Osteocyte (in vitro differentiated cells): ENCODE measurements at regions not wholly inside any gene's neighbourhood (a gene's known extent, or its start where the extent isn't known, plus 50 kb on each side); places are given as distances from the start of the nearest gene placed in this dataset.

Source experiments
- DNase-seq: peaks from one replicate; pipeline ENCODE4 v3.0.0; 2021; ENCODE audit warnings: mixed read lengths; ENCODE audit not compliant: unreplicated experiment; ENCODE audit errors: extremely low spot score
- H3K27ac Mint-ChIP-seq: one replicate; pipeline ENCODE4 v1.8.0; 2021; ENCODE audit warnings: mild to moderate bottlenecking, mixed read lengths; ENCODE audit not compliant: unreplicated experiment
- H3K27me3 Mint-ChIP-seq: one replicate; pipeline ENCODE4 v1.8.0; 2021; ENCODE audit warnings: mixed read lengths; ENCODE audit not compliant: unreplicated experiment
- H3K36me3 Mint-ChIP-seq: one replicate; pipeline ENCODE4 v1.8.0; 2021; ENCODE audit warnings: mixed read lengths; ENCODE audit not compliant: unreplicated experiment
- H3K4me1 Mint-ChIP-seq: one replicate; pipeline ENCODE4 v1.8.0; 2021; ENCODE audit warnings: mixed read lengths; ENCODE audit not compliant: unreplicated experiment
- H3K4me3 Mint-ChIP-seq: one replicate; pipeline ENCODE4 v1.8.0; 2021; ENCODE audit warnings: mild to moderate bottlenecking, moderate library complexity, mixed read lengths; ENCODE audit not compliant: unreplicated experiment
- H3K9me3 Mint-ChIP-seq: one replicate; pipeline ENCODE4 v1.8.0; 2021; ENCODE audit warnings: mixed read lengths; ENCODE audit not compliant: unreplicated experiment
- TF ChIP-seq, protein P1 (sequence below): fragments of 200-600 bp; sonication (generic); IDR thresholded peaks from 2 replicates; pipeline ENCODE4 v1.5.0; 2021; ENCODE audit warnings: antibody characterized with exemption, mild to moderate bottlenecking, moderate library complexity

DNA sequence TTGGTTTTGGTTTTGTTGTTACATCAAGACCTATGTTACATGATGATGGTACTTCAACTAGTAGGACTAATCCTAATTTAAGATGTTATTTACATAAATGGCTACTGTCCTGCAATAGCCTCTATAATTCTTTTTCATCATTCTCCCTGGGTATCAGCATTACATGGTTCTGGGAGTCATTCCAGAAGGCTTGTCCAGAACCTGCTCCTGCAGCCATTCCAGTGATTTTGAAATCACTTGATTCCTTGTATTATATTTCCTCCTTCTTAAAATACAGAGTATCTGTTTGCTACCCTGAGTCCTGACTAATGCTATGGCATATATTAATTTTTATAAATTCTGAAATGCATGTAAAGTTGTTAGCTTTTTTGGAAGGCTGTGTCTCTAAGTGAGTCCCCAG is 400.5 kb upstream of the MEIS1 start:
- no peak overlapping the region for H3K4me3 Mint-ChIP-seq

DNA sequence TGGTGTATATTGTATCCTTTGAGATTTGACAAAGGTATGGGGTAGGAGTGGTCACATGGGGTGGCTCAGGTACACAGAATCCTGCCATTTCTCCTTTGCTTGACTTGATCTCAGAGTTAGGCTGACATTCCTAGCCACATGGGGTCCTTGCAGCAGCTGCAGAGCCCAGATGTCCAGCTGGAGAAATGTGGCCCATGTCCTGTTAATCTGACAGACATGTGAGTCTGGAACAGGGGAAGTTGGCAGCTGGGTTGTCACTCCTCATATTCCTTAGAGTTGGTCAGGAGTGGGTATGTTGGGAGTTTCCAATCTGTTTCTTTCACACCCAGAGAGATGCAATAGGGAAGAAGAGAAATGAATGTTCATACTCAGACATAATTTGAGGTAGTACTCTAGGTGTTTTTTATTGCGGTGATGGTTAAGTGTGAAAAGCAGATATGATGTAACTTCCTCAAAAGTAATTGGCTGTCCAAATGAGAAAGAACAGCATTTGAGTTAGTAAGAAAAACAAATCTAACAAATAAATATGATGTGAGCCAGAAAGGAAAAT is 402.6 kb upstream of the MEIS1 start:
- Mint-ChIP-seq H3K36me3 (no peaks in the 10 kb centered on the region), H3K4me1 (no peaks in the 10 kb centered on the region), H3K4me3 (no peak overlapping the region), H3K9me3 (no peaks in the 10 kb centered on the region), H3K27ac (no peak overlapping the region), H3K27me3 (no peaks in the 10 kb centered on the region)
- TF ChIP-seq, protein P1, sequence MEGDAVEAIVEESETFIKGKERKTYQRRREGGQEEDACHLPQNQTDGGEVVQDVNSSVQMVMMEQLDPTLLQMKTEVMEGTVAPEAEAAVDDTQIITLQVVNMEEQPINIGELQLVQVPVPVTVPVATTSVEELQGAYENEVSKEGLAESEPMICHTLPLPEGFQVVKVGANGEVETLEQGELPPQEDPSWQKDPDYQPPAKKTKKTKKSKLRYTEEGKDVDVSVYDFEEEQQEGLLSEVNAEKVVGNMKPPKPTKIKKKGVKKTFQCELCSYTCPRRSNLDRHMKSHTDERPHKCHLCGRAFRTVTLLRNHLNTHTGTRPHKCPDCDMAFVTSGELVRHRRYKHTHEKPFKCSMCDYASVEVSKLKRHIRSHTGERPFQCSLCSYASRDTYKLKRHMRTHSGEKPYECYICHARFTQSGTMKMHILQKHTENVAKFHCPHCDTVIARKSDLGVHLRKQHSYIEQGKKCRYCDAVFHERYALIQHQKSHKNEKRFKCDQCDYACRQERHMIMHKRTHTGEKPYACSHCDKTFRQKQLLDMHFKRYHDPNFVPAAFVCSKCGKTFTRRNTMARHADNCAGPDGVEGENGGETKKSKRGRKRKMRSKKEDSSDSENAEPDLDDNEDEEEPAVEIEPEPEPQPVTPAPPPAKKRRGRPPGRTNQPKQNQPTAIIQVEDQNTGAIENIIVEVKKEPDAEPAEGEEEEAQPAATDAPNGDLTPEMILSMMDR: no peak
- DNase-seq: no peak

More for the DNA sequence above, 400.5 kb upstream of the MEIS1 start:
- Mint-ChIP-seq H3K27me3 (no peaks in the 10 kb centered on the region), H3K9me3 (no peaks in the 10 kb centered on the region), H3K36me3 (no peaks in the 10 kb centered on the region), H3K4me1 (no peaks in the 10 kb centered on the region), H3K27ac (no peak overlapping the region)
- TF ChIP-seq, protein P1: no peak
- no peak for DNase-seq

DNA sequence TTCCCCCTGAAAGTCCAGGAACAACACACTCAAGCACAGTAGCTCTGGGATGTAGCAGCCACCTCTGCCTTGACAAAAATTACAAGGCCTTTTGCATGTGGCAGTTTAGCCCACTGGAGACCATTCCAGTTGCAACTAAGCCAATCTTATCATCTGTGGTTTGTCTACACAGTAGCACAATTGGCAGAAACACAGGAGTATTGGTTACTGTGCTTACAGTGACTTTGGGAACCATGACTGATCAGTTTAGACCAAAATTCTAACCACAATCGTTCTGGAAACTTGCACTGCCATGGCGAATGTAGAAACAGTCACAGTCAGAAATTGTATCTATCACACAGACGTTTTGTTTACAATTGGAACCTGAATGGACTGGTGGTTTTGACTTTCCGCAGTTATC is 403.7 kb upstream of the MEIS1 start:
- Mint-ChIP-seq H3K4me3 (no peak overlapping the region), H3K9me3 (no peaks in the 10 kb centered on the region), H3K27ac (no peak overlapping the region), H3K27me3 (no peaks in the 10 kb centered on the region), H3K4me1 (no peaks in the 10 kb centered on the region), H3K36me3 (no peaks in the 10 kb centered on the region)
- TF ChIP-seq, protein P1: no peak
- no peak for DNase-seq

DNA sequence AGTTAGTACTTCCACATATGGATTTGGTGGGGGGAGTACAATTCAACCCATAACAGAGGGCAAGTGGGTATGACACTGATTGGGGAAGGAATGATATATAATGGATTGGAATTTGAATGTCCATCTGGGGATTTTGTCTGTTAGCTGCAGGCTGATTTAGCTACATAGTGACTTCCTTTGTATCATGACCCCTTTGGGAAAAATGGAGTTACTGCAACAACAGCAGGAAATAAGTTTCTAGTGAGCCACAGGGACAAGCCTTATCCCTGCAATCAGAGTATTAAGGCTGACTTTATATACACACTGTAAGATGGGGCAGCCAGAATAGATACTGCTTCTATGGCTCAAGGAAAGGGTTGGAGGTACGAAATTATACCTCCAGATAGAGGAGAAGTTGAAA is 404.4 kb upstream of the MEIS1 start:
- Mint-ChIP-seq H3K4me3 (no peak overlapping the region), H3K4me1 (no peaks in the 10 kb centered on the region), H3K27me3 (no peaks in the 10 kb centered on the region), H3K9me3 (no peaks in the 10 kb centered on the region), H3K27ac (no peak overlapping the region), H3K36me3 (no peaks in the 10 kb centered on the region)
- DNase-seq: no peak
- TF ChIP-seq, protein P1: no peak

DNA sequence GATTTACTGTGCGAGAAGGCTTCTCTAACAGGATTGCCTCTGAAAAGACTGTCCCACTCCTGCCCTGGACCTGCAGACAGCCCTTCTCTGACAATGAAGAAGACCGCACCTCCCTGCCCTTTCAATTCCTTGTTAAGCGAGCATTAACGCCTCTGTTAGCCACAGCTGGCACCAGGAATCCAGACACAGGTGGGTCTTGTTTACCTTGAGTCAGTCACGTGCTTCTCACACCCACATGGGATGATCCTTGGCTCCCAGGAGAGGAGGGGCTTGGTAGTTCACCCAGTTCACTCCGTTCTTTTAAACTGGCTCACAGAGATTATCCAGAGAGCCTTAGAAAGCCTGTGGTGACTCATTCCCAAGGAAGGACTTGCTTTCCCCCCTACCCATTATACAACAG is 410.5 kb upstream of the MEIS1 start:
- no peak for DNase-seq
- Mint-ChIP-seq H3K4me3 (no peak overlapping the region), H3K27ac (no peak overlapping the region)

More for the DNA sequence above, 410.5 kb upstream of the MEIS1 start:
- Mint-ChIP-seq H3K4me1 (no peaks in the 10 kb centered on the region), H3K9me3 (peaks cover 4% of the 10 kb centered on the region), H3K27me3 (no peaks in the 10 kb centered on the region), H3K36me3 (no peaks in the 10 kb centered on the region)
- TF ChIP-seq, protein P1: no peak
